B cell (primary cell): ENCODE measurements at regions not wholly inside any gene's neighbourhood (a gene's known extent, or its start where the extent isn't known, plus 50 kb on each side); places are given as distances from the start of the nearest gene placed in this dataset.

Experiments
- ATAC-seq: fragments of 200-7000 bp; cut with Tn5 transposase; one replicate; pipeline ENCODE4 v1.10.0; 2021; ENCODE audit warnings: low read depth, mild to moderate bottlenecking, moderate number of reproducible peaks, moderate library complexity
- CTCF ChIA-PET: fragments of 350-600 bp; sonication (Branson Sonifier 250); formaldehyde crosslinking; loops from one replicate; lab custom pipeline; 2021; ENCODE audit warnings: antibody characterized with exemption, inconsistent platforms; lab: Charles Lee
- POLR2A ChIA-PET: fragments of 350-600 bp; sonication (Branson Sonifier 250); formaldehyde crosslinking; loops from one replicate; lab custom pipeline; 2021; ENCODE audit warnings: antibody characterized with exemption; lab: Charles Lee
- DNase-seq: peaks from one replicate; pipeline ENCODE4 v3.0.0; 2013
- H2AFZ ChIP-seq: 2 replicates; pipeline ENCODE4 v1.6.1; 2012; ENCODE audit warnings: mild to moderate bottlenecking, low read depth, low read length; ENCODE audit not compliant: insufficient read depth, poor library complexity, severe bottlenecking
- H3K27ac ChIP-seq, 2 donors: 1 replicate in 1 of 2; 2 replicates in 1 of 2; pipeline ENCODE4 v1.5.1; 2012 to 2013; ENCODE audit warnings: low read length in 2 of 2, mild to moderate bottlenecking in 2 of 2, moderate library complexity in 1 of 2
- H3K27me3 ChIP-seq, 4 experiments: fragments of 200-600 bp in 1 of 4; sonication (generic) in 1 of 4; replicated peaks in 1 of 4; 1 replicate in 2 of 4; 2 replicates in 2 of 4; pipeline versions ENCODE4 v1.6.1 to v1.7.0; 2013 to 2016; ENCODE audit warnings: low read length in 3 of 4, mild to moderate bottlenecking in 2 of 4, mixed read lengths in 1 of 4, moderate library complexity in 1 of 4; ENCODE audit not compliant: insufficient read depth in 4 of 4, control insufficient read depth in 3 of 4; ENCODE audit errors: control extremely low read depth in 1 of 4
- H3K36me3 ChIP-seq, 2 experiments: replicated peaks in 1 of 2; 1 replicate in 1 of 2; 2 replicates in 1 of 2; pipeline versions ENCODE4 v1.6.1 to v1.7.1; 2013; ENCODE audit warnings: low read length in 1 of 2; ENCODE audit not compliant: insufficient read depth in 2 of 2, control insufficient read depth in 1 of 2; ENCODE audit errors: control extremely low read depth in 1 of 2, extremely low read depth in 1 of 2
- H3K4me1 ChIP-seq, 2 donors: fragments of 200-600 bp in 1 of 2; sonication (generic) in 1 of 2; 1 replicate in 1 of 2; 2 replicates in 1 of 2; pipeline versions ENCODE4 v1.5.1 to v1.6.1; 2013 to 2017; ENCODE audit warnings: low read length in 2 of 2; ENCODE audit not compliant: control insufficient read depth in 2 of 2, insufficient read depth in 2 of 2
- H3K4me2 ChIP-seq: replicated peaks from 2 replicates; pipeline ENCODE3; 2012; ENCODE audit warnings: mild to moderate bottlenecking, low read depth, low read length; ENCODE audit not compliant: poor library complexity, severe bottlenecking
- H3K4me3 ChIP-seq, 5 experiments: fragments of 200-600 bp in 1 of 5; sonication (generic) in 1 of 5; 1 replicate in 3 of 5; 2 replicates in 2 of 5; pipeline versions ENCODE4 v1.5.1 to v1.7.0; 2011 to 2016; ENCODE audit warnings: low read length in 4 of 5, mild to moderate bottlenecking in 4 of 5, low read depth in 2 of 5, control low read depth in 1 of 5, moderate library complexity in 1 of 5; ENCODE audit not compliant: insufficient read depth in 1 of 5; ENCODE audit errors: control extremely low read depth in 1 of 5, extremely low read depth in 1 of 5
- H3K79me2 ChIP-seq: fragments of 200-600 bp; sonication (generic); one replicate; pipeline ENCODE4 v1.6.0; 2016; ENCODE audit warnings: low read length; ENCODE audit not compliant: control insufficient read depth, insufficient read depth
- H3K9ac ChIP-seq: fragments of 200-600 bp; sonication (generic); 2 replicates; pipeline ENCODE4 v1.6.1; 2017; ENCODE audit warnings: mild to moderate bottlenecking, low read length, moderate library complexity
- H3K9me3 ChIP-seq, 3 donors: one replicate each; pipeline versions ENCODE4 v1.6.1 to v1.7.1; 2013; ENCODE audit warnings: low read length in 2 of 3; ENCODE audit not compliant: control insufficient read depth in 2 of 3, insufficient read depth in 1 of 3; ENCODE audit errors: control extremely low read depth in 1 of 3
- H4K20me1 ChIP-seq: 2 replicates; pipeline ENCODE4 v1.6.0; 2012; ENCODE audit warnings: mild to moderate bottlenecking, low read length; ENCODE audit not compliant: insufficient read depth, control insufficient read depth, poor library complexity, severe bottlenecking
- H3K27ac Mint-ChIP-seq: one replicate; pipeline ENCODE4 v1.8.0; 2021; ENCODE audit warnings: mixed read lengths
- H3K27me3 Mint-ChIP-seq: one replicate; pipeline ENCODE4 v1.8.0; 2021; ENCODE audit warnings: mixed read lengths
- H3K4me1 Mint-ChIP-seq: one replicate; pipeline ENCODE4 v1.8.0; 2021; ENCODE audit warnings: mixed read lengths
- H3K4me3 Mint-ChIP-seq: one replicate; pipeline ENCODE4 v1.8.0; 2021; ENCODE audit warnings: mixed read lengths
- H3K9me3 Mint-ChIP-seq: one replicate; pipeline ENCODE4 v1.8.0; 2022; ENCODE audit warnings: mixed read lengths; ENCODE audit not compliant: insufficient read depth
- CTCF ChIP-seq: fragments of 200-600 bp; IDR thresholded peaks from one replicate; pipeline ENCODE4 v1.8.0; 2022; ENCODE audit warnings: antibody characterized with exemption, mild to moderate bottlenecking
- EZH2 ChIP-seq: IDR thresholded peaks from 2 replicates; pipeline ENCODE4 v1.6.1; 2012; ENCODE audit warnings: borderline replicate concordance, low read depth, mild to moderate bottlenecking, moderate library complexity, low read length; ENCODE audit not compliant: insufficient read depth, poor library complexity, severe bottlenecking
- WGBS: methylation state at CpG from one replicate; pipeline ENCODE4 v1.1.5; 2013; ENCODE audit warnings: missing lambda C conversion rate; ENCODE audit not compliant: insufficient coverage; 5-methylcytosine and 5-hydroxymethylcytosine counted together
- intact Hi-C: fragments of 100-400 bp; cut with micrococcal nuclease; formaldehyde crosslinking; loops from one replicate; pipeline ENCODE4 v1.10.0; 2022

- no peak for TF ChIP-seq EZH2
- TF ChIP-seq CTCF = no peak
- CTCF ChIA-PET = interaction anchor here (1.0 kb wide), 1 partner anchor 408 kb away, joined by 3 read pairs; no protein-coding TSS in a partner anchor
- intact Hi-C loops = no loop called here
- Histone ChIP-seq H3K27me3 (no peaks in the 10 kb centered on the region), H3K27ac (no peak overlapping the region), H3K79me2 (no peaks in the 10 kb centered on the region), H2AFZ (no peak overlapping the region), H3K9me3 (no peaks in the 10 kb centered on the region), H3K9ac (no peak overlapping the region), H3K4me3 (no peak overlapping the region), H3K4me2 (no peak overlapping the region), H4K20me1 (no peaks in the 10 kb centered on the region), H3K4me1 (peaks cover 15 to 20% of the 10 kb centered on the region in 2 donors), H3K36me3 (no peaks in the 10 kb centered on the region)
- ATAC-seq (no peak), DNase-seq (no peak)
- Mint-ChIP-seq H3K27ac (no peak overlapping the region), H3K27me3 (peaks cover 11% of the 10 kb centered on the region), H3K4me1 (peaks cover 19% of the 10 kb centered on the region), H3K4me3 (no peak overlapping the region), H3K9me3 (no peaks in the 10 kb centered on the region)
- WGBS = 60% methylated on average over 1 of the region's 3 CpGs
- POLR2A ChIA-PET = no interaction called here
Observed at GRCh38 chr21:15124731-15125130, 59.9 kb upstream of the NRIP1 start.

GRCh38 chr21:15126948-15127347, 62.1 kb upstream of the NRIP1 start:
- no peak for TF ChIP-seq CTCF
- no peak for TF ChIP-seq EZH2
- no peaks in the 10 kb centered on the region for H4K20me1 ChIP-seq
- intact Hi-C loops = no loop called here
- Mint-ChIP-seq H3K27me3 (no peaks in the 10 kb centered on the region), H3K4me3 (no peak overlapping the region), H3K4me1 (peaks cover 19% of the 10 kb centered on the region), H3K9me3 (no peaks in the 10 kb centered on the region), H3K27ac (no peak overlapping the region)
- ATAC-seq = no peak
- peaks cover 15 to 20% of the 10 kb centered on the region in 2 donors for H3K4me1 ChIP-seq
- no peak overlapping the region for H3K4me3 ChIP-seq
- no peaks in the 10 kb centered on the region for H3K9me3 ChIP-seq
- H3K4me2 ChIP-seq = no peak overlapping the region
- no peaks in the 10 kb centered on the region for H3K27me3 ChIP-seq
- no peaks in the 10 kb centered on the region for H3K79me2 ChIP-seq
- H3K36me3 ChIP-seq = no peaks in the 10 kb centered on the region
- no peak overlapping the region for H2AFZ ChIP-seq
- no peak overlapping the region for H3K27ac ChIP-seq
- CTCF ChIA-PET = no interaction called here
- 56% methylated on average over 2 of the region's 3 CpGs for WGBS
- POLR2A ChIA-PET = no interaction called here
- DNase-seq = no peak
- H3K9ac ChIP-seq = no peak overlapping the region
